BLaER1 treated with 17β-estradiol and CSF1 and Interleukin-3, amounts not matched to agents 10 nM and 100 nM (cell line): ENCODE measurements at regions not wholly inside any gene's neighbourhood (a gene's known extent, or its start where the extent isn't known, plus 50 kb on each side); places are given as distances from the start of the nearest gene placed in this dataset.

Source experiments
- H3K27ac ChIP-seq, 11 experiments: shearing (Covaris generic); formaldehyde crosslinking; 2 replicates each; pipeline ENCODE4 v1.8.1; 2022
- H3K27me3 ChIP-seq, 11 experiments: shearing (Covaris generic); formaldehyde crosslinking; 2 replicates each; pipeline ENCODE4 v1.8.1; 2022
- H3K36me3 ChIP-seq, 11 experiments: shearing (Covaris generic); formaldehyde crosslinking; 2 replicates each; pipeline ENCODE4 v1.8.1; 2022
- H3K4me1 ChIP-seq, 10 experiments: shearing (Covaris generic); formaldehyde crosslinking; 2 replicates each; pipeline ENCODE4 v1.8.1; 2022
- H3K4me2 ChIP-seq, 11 experiments: shearing (Covaris generic); formaldehyde crosslinking; 2 replicates each; pipeline ENCODE4 v1.8.1; 2022
- H3K4me3 ChIP-seq, 10 experiments: shearing (Covaris generic); formaldehyde crosslinking; 2 replicates each; pipeline ENCODE4 v1.8.1; 2022
- H3K9ac ChIP-seq, 11 experiments: shearing (Covaris generic); formaldehyde crosslinking; 2 replicates each; pipeline ENCODE4 v1.8.1; 2022
- H3K9me3 ChIP-seq, 11 experiments: shearing (Covaris generic); formaldehyde crosslinking; replicated peaks in 1 of 11; 2 replicates each; pipeline ENCODE4 v1.8.1; 2022
- H4K20me1 ChIP-seq, 11 experiments: shearing (Covaris generic); formaldehyde crosslinking; 2 replicates each; pipeline ENCODE4 v1.8.1; 2022
- Cebpa-rat ChIP-seq, 11 experiments: shearing (Covaris generic); IDR thresholded peaks; 2 replicates each; pipeline ENCODE4 v1.8.1; 2022

DNA sequence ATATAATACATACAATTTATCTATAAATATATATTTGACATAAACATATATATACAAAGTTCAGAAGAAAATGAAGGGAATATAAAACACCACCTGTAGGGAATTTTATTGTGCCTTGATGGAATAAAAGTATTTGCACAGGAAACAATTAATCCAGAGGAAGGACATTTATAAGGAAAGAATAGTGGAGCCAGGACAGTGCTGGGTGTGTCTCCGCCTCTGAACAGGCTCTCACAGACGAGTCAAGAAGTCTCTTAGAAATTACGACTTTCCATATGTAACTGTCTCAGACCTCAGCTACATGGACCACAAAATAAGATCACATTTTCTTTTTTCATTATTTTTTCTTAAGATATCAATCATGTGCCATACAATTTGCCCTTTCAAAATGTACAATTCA, 93.9 kb downstream of the TMEM114 start:
- H3K27me3 ChIP-seq, result no peaks in the 10 kb centered on the region; a peak in 1 of 22 replicates
- H3K4me3 ChIP-seq, result no peak overlapping the region
- H3K4me2 ChIP-seq, result no peak overlapping the region
- H3K36me3 ChIP-seq, result no peaks in the 10 kb centered on the region
- no peaks in the 10 kb centered on the region for H3K4me1 ChIP-seq
- no peak overlapping the region for H3K9ac ChIP-seq
- H4K20me1 ChIP-seq, result no peaks in the 10 kb centered on the region
- H3K27ac ChIP-seq, result no peak overlapping the region
- TF ChIP-seq Cebpa-rat (IDR thresholded peaks at IDR 0.05), result no peak
- H3K9me3 ChIP-seq, result no peaks in the 10 kb centered on the region; a peak in 1 of 22 replicates

DNA sequence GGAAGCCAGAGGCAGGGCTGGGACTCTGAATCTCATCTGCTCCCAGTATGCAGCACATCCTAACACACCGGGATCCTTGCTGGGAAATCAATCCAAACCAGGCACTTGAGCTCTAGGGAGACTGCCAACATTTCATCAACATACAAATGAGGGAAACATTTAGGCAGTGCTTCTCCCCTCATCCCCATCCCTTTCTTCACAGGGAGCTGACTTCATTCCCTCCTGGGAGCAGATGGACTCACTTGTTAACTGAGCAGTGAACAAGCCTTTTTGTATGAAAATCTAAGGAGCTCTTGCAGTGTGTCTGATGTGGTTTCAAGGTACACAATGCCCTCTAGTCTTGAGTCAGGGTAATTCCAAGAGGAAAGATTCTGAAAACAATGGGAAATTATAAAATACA, 96.3 kb downstream of the TMEM114 start:
- no peaks in the 10 kb centered on the region for H3K4me1 ChIP-seq
- no peaks in the 10 kb centered on the region for H4K20me1 ChIP-seq
- no peak overlapping the region for H3K9ac ChIP-seq
- no peaks in the 10 kb centered on the region for H3K36me3 ChIP-seq
- H3K27ac ChIP-seq, result no peak overlapping the region
- no peaks in the 10 kb centered on the region; a peak in 1 of 22 replicates for H3K9me3 ChIP-seq
- no peak for TF ChIP-seq Cebpa-rat (IDR thresholded peaks at IDR 0.05)
- H3K4me2 ChIP-seq, result no peak overlapping the region
- no peaks in the 10 kb centered on the region; a peak in 1 of 22 replicates for H3K27me3 ChIP-seq
- H3K4me3 ChIP-seq, result no peak overlapping the region

DNA sequence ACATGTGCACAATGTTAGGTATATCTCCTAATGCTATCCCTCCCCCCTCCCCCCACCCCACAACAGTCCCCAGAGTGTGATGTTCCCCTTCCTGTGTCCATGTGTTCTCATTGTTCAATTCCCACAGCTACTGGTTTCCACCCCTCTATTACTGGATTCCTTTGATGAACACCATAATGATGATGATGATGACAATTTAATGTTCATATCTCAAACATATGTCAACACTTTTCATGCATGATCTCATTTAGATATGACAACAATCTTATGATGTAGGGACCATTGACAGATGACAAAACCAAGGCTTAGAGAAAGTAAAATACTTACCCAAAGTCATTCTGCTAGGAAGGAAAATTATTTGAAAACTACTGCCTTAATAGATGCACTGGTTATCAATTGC, 97.6 kb downstream of the TMEM114 start:
- Histone ChIP-seq H3K9me3 (no peaks in the 10 kb centered on the region; a peak in 1 of 22 replicates), H3K27me3 (no peaks in the 10 kb centered on the region; a peak in 1 of 22 replicates), H4K20me1 (no peaks in the 10 kb centered on the region), H3K4me3 (no peak overlapping the region), H3K9ac (no peak overlapping the region), H3K4me1 (no peaks in the 10 kb centered on the region), H3K36me3 (no peaks in the 10 kb centered on the region), H3K27ac (no peak overlapping the region), H3K4me2 (no peak overlapping the region)
- TF ChIP-seq Cebpa-rat (IDR thresholded peaks at IDR 0.05), result no peak

DNA sequence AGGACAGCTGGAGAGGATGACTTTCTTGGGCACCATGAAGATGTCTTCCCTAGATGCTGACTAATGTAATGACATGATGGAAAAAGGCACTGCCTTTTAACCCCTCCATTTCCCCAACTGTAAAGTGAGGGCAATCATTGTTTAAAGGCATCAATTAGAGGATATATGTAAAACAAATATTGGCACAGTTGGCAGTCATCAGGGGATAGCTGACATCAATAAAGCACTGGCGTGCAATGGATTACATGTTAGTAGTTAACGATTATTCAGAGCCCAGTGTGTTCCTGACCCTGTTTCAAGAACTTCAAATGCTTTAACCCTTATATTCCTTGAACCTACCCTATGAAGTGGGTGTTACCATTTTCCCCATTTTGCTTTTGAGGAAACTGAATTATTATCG, 100.7 kb downstream of the TMEM114 start:
- TF ChIP-seq Cebpa-rat (IDR thresholded peaks at IDR 0.05), result no peak
- Histone ChIP-seq H3K4me1 (no peaks in the 10 kb centered on the region), H3K4me2 (no peak overlapping the region), H3K27me3 (no peaks in the 10 kb centered on the region; a peak in 1 of 22 replicates), H3K9me3 (no peaks in the 10 kb centered on the region), H3K36me3 (no peaks in the 10 kb centered on the region), H3K4me3 (no peak overlapping the region), H3K27ac (no peak overlapping the region), H4K20me1 (no peaks in the 10 kb centered on the region), H3K9ac (no peak overlapping the region)

DNA sequence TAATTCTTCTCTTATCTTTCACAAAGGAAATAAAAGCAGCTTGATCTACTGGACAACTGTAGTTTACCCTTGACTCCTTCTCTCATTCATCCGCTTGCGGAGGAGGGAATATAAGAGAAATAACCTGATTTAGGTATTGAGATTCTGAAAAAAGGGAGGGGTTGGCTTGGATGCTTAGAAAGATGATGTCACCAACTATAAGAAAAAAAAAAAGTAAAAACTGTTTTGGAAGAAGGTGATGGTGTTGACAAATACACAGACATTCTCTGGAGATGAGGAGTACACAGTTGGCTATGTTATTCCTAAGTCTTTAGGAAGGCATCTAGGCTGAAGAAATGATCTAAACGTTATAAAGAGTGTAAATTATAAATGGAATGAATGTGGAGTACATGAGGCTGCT, 103.3 kb downstream of the TMEM114 start:
- H3K27ac ChIP-seq, result no peak overlapping the region
- no peaks in the 10 kb centered on the region; a peak in 1 of 22 replicates for H3K27me3 ChIP-seq
- no peak overlapping the region for H3K4me2 ChIP-seq
- H3K4me1 ChIP-seq, result 0 out of 20 replicates have a peak, but pooled peaks cover 0 to 5% (median 0%) of the 10 kb centered on the region in 10 experiments
- no peak overlapping the region for H3K4me3 ChIP-seq
- no peaks in the 10 kb centered on the region for H4K20me1 ChIP-seq
- TF ChIP-seq Cebpa-rat (IDR thresholded peaks at IDR 0.05), result no peak
- H3K36me3 ChIP-seq, result no peaks in the 10 kb centered on the region
- no peak overlapping the region for H3K9ac ChIP-seq
- H3K9me3 ChIP-seq, result no peaks in the 10 kb centered on the region

DNA sequence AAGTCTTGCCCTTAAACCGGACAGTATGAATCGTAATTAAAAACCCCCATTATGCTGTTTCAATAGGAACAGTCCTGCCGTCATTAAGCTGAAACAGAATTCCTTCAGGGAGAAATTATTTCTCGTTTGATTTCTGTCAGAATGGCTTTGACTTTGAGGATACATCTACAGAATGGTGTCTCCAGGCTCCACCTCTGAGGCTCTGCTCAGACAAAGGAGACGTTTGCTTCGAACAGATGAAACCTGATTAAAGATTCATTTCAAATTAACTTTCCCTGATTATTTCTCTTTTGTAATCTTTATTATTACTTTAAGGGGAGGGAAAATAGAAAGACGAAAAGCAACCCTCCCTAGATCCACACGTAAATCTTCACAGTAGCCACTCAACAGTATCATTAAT, 106.9 kb downstream of the TMEM114 start:
- Histone ChIP-seq H3K27ac (no peak overlapping the region), H3K36me3 (no peaks in the 10 kb centered on the region), H3K9ac (no peak overlapping the region), H3K9me3 (no peaks in the 10 kb centered on the region), H3K4me1 (0 out of 20 replicates have a peak, but pooled peaks cover 0 to 5% (median 0%) of the 10 kb centered on the region in 10 experiments), H3K4me3 (no peak overlapping the region), H3K27me3 (no peaks in the 10 kb centered on the region), H4K20me1 (no peaks in the 10 kb centered on the region), H3K4me2 (no peak overlapping the region)
- no peak for TF ChIP-seq Cebpa-rat (IDR thresholded peaks at IDR 0.05)

DNA sequence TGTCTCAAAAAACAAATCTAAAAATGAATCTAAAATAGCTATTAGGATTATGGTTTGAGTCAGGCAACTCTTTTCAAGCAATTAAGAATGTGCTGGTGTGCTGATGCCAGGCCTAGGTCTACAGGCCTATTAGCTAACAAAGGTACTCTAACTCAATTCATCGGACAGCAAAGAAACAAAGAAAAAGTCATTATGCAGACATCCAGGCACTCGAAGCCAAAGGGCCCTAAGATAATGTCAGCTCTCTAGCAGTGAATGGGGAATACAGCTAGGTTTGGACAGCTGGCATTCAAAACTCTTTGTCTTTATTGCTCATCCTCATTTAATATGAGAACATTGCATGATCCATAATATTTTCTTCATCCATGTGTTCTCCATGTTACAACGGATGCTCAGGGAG, 108.5 kb downstream of the TMEM114 start:
- H3K27me3 ChIP-seq, result no peaks in the 10 kb centered on the region
- H3K9ac ChIP-seq, result no peak overlapping the region
- no peaks in the 10 kb centered on the region for H3K36me3 ChIP-seq
- 0 out of 20 replicates have a peak, but pooled peaks cover 0 to 5% (median 0%) of the 10 kb centered on the region in 10 experiments for H3K4me1 ChIP-seq
- no peak overlapping the region for H3K4me3 ChIP-seq
- no peak for TF ChIP-seq Cebpa-rat (IDR thresholded peaks at IDR 0.05)
- H3K4me2 ChIP-seq, result no peak overlapping the region
- no peak overlapping the region for H3K27ac ChIP-seq
- no peaks in the 10 kb centered on the region for H4K20me1 ChIP-seq
- no peaks in the 10 kb centered on the region for H3K9me3 ChIP-seq

DNA sequence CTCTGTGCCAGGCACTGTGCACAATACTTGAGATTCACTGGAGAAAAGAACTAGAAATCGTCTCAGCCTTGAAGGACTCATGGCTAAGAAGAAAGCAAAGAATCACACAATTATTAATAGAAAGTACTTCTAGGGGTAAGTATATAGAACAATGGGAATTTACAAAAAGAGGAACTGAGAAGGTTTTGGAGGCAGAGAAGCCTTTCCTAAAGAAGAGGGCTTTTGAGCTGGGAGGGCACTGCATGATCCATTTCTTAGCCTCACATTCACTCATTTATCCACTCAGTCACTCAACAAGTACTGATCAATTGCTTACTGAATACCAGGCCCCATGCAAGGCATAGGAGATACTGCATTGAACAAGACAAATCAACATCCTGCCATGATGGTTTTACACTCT, 113.5 kb downstream of the TMEM114 start:
- Histone ChIP-seq H3K36me3 (no peaks in the 10 kb centered on the region), H3K27me3 (no peaks in the 10 kb centered on the region), H3K4me2 (no peak overlapping the region), H3K9me3 (no peaks in the 10 kb centered on the region), H3K9ac (no peak overlapping the region), H3K27ac (no peak overlapping the region), H3K4me1 (no peaks in the 10 kb centered on the region), H3K4me3 (no peak overlapping the region), H4K20me1 (no peaks in the 10 kb centered on the region)
- no peak for TF ChIP-seq Cebpa-rat (IDR thresholded peaks at IDR 0.05)

DNA sequence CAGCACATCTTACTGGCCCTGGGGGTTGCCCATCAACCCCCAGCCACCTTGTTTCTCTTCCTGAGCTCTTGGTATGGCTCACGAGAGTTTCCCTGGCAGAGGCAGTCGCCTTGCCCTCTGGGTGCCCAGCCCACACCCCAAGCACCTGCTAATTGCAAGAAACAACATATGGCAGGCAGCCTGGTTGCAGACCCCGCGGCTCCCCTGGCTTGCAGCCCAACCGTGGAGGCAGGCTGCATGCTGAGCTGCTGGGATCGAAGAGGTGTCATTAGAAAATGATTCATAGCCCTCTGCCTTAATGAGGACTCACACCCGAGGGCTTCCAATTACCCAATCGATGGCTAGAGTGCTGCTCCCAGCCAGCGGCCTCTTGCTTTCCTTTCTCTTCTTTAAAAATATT, 115.7 kb downstream of the TMEM114 start:
- H3K9me3 ChIP-seq, result no peaks in the 10 kb centered on the region
- H3K9ac ChIP-seq, result no peak overlapping the region
- no peak overlapping the region for H3K4me2 ChIP-seq
- no peak overlapping the region for H3K27ac ChIP-seq
- H3K36me3 ChIP-seq, result no peaks in the 10 kb centered on the region
- no peaks in the 10 kb centered on the region for H3K4me1 ChIP-seq
- H3K4me3 ChIP-seq, result no peak overlapping the region
- H3K27me3 ChIP-seq, result no peaks in the 10 kb centered on the region
- no peaks in the 10 kb centered on the region for H4K20me1 ChIP-seq
- no peak for TF ChIP-seq Cebpa-rat (IDR thresholded peaks at IDR 0.05)

DNA sequence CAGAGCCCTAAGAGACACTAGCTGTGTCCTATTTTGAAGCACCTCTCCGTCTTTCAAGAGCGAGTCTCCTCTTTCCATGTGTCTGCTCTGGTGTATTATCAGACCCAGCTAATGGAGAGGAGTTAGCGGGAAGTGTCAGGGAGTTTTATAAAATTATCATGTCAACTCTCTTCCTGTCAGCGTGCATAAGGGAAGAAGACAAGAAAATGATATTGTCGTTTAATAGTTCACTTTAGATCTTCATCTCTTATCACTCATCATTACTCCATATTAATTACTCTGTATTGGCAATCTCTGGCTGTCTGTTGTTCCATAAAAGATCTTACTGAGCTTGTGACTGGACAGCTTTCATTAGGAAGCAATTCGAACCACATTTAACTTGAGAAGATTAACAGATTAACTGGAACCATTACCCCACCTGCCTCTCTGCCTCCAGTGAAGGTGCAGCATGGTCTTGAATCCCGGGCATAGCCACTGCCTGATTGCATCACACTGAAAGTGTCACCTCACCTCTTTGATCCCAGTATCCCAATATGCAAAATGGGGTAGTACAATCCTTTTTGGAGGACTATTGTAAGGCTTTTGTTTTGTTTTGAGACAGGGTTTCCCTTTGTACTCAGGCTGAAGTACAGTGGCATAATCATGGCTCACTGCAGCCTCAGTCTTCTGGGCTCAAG, 121.1 kb downstream of the TMEM114 start:
- no peak overlapping the region for H3K4me3 ChIP-seq
- no peak overlapping the region for H3K27ac ChIP-seq
- H3K9me3 ChIP-seq, result no peaks in the 10 kb centered on the region
- no peaks in the 10 kb centered on the region for H3K4me1 ChIP-seq
- TF ChIP-seq Cebpa-rat (IDR thresholded peaks at IDR 0.05), result no peak
- no peaks in the 10 kb centered on the region for H3K27me3 ChIP-seq
- no peaks in the 10 kb centered on the region for H4K20me1 ChIP-seq
- H3K36me3 ChIP-seq, result no peaks in the 10 kb centered on the region
- H3K9ac ChIP-seq, result no peak overlapping the region
- no peak overlapping the region for H3K4me2 ChIP-seq
